OCI-LY3 (cell line): ENCODE measurements at regions not wholly inside any gene's neighbourhood (a gene's known extent, or its start where the extent isn't known, plus 50 kb on each side); places are given as distances from the start of the nearest gene placed in this dataset.

ENCODE experiments used
- CTCF ChIP-seq: fragments of 200-600, 300-600 bp; sonication (generic); IDR thresholded peaks from 2 replicates; pipeline ENCODE4 v1.5.1; 2014; ENCODE audit warnings: antibody characterized with exemption, low read length, low read depth
- EZH2phosphoT487 ChIP-seq: fragments of 200-600 bp; shearing (Covaris generic); IDR thresholded peaks from 2 replicates; pipeline ENCODE4 v1.6.1; 2018; ENCODE audit warnings: antibody characterized with exemption, mixed run types, low read depth

- no peak for TF ChIP-seq CTCF
- TF ChIP-seq EZH2phosphoT487, result no peak
These were observed 144.8 kb downstream of the CAPZA3 start for GRCh38 chr12:18882690-18883089.
